ENCODE measurements at regions not wholly inside any gene's neighbourhood (a gene's known extent, or its start where the extent isn't known, plus 50 kb on each side); places are given as distances from the start of the nearest gene placed in this dataset.
"Not testable (repeated sequence)": the region's sequence is repeated elsewhere in the genome, so short reads cannot be mapped to it uniquely, and the experiment has no call there.

DNA sequence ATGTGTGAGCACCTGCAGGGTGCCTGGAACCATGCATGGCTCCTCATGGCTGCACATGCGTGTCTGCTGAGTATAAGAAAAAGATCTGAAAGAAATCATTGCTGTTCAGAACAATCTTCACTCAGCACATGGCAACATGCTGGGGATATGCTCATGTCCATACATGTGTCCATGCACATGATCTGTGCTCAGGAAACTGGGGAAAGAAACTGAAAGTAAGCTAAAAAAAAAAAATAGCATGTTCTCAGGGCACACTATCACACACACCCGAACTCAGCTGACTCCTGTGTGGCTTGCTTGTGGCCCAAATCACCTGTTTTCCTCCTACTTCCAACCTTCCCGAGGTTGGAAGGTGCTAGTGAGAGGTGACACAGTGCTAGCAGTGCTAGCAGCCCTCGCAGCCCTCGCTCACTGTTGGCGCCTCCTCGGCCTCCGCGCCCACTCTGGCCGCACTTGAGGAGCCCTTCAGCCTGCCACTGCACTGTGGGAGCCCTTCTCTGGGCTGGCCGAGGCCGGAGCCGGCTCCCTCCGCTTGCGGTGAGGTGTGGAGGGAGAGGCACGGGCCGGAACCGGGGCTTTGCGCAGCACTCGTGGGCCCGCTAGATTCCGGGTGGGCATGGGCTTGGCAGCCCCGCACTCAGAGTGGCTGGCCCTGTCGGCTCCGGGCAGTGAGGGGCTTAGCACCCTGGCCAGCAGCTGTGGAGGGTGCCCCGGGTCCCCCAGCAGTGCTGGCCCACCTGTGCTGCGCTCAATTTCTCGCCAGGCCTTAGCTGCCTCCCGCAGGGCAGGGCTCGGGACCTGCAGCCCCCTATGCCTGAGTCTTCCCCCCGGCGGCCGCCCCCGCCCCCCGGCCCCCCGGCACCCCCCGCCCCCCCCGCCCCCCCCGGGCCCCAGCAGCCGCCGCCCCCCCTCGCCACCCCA, 76.0 kb downstream of the GADD45G start:
- no peak overlapping the region for H3K4me3 ChIP-seq (ENCODE audit: low read length in 3 of 3)
- no peaks in the 10 kb centered on the region for H3K27me3 ChIP-seq (ENCODE audit: control insufficient read depth in 3 of 3, insufficient read depth in 3 of 3, low read length in 3 of 3)
- no peaks in the 10 kb centered on the region for H3K9me3 ChIP-seq (ENCODE audit: control insufficient read depth in 3 of 3, low read length in 3 of 3)
- H3K36me3 ChIP-seq (ENCODE audit: control insufficient read depth in 3 of 3, insufficient read depth in 3 of 3, low read length in 3 of 3) = no peaks in the 10 kb centered on the region
- H3K9ac ChIP-seq (ENCODE audit: low read depth in 1 of 3, low read length in 3 of 3) = no peak overlapping the region
- H3K27ac ChIP-seq (ENCODE audit: low read depth, low read length) = no peak overlapping the region
- peaks cover 35 to 40% (median 37%) of the 10 kb centered on the region in 3 donors for H3K4me1 ChIP-seq (ENCODE audit: control insufficient read depth in 3 of 3, insufficient read depth in 3 of 3, low read length in 3 of 3)

DNA sequence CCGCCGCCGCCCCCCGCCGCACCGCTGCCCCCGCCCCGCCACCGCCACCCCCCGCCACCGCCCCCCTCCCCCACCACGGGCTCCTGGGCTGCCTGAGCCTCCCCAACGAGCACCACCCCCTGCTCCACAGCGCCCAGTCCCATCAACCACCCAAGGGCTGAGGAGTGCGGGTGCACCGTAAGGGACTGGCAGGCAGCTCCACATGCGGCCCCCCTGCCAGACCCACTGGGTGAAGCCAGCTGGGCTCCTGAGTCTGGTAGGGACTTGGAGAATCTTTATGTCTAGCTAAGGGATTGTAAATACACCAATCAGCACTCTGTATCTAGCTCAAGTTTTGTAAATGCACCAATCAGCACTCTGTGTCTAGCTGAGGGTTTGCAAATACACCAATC, 76.7 kb downstream of the GADD45G start:
- H3K36me3 ChIP-seq (ENCODE audit: control insufficient read depth in 3 of 3, insufficient read depth in 3 of 3, low read length in 3 of 3); H3K27ac ChIP-seq (ENCODE audit: low read depth, low read length); H3K9ac ChIP-seq (ENCODE audit: low read depth in 1 of 3, low read length in 3 of 3); H3K4me3 ChIP-seq (ENCODE audit: low read length in 3 of 3); H3K9me3 ChIP-seq (ENCODE audit: control insufficient read depth in 3 of 3, low read length in 3 of 3); H3K27me3 ChIP-seq (ENCODE audit: control insufficient read depth in 3 of 3, insufficient read depth in 3 of 3, low read length in 3 of 3): not testable (repeated sequence)
- peaks cover 34 to 36% (median 35%) of the 10 kb centered on the region in 3 donors for H3K4me1 ChIP-seq (ENCODE audit: control insufficient read depth in 3 of 3, insufficient read depth in 3 of 3, low read length in 3 of 3)

DNA sequence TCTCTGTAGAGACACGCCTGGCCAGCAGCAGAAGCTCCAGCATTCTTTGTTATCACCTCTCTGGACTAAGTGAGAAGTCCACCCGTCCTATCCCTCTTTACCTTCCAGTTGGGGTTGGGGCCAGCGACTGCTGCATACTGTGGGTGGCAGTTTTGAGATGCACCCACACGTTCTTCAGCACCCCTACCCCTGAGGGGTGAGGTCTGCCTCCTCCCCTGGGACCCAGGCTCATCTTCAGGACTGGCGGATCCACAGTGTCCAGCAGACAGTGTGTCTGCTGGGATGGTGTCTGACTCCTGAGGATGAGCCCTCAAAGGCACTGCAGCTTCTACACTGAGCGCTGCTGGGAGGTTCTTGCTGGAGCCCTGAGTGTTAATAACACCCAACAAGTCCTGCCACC, 78.8 kb downstream of the GADD45G start:
- Histone ChIP-seq H3K9me3 (ENCODE audit: control insufficient read depth in 3 of 3, low read length in 3 of 3) (no peaks in the 10 kb centered on the region), H3K4me3 (ENCODE audit: low read length in 3 of 3) (no peak overlapping the region), H3K27ac (ENCODE audit: low read depth, low read length) (no peak overlapping the region), H3K4me1 (ENCODE audit: control insufficient read depth in 3 of 3, insufficient read depth in 3 of 3, low read length in 3 of 3) (peaks cover 15 to 20% (median 20%) of the 10 kb centered on the region in 3 donors), H3K27me3 (ENCODE audit: control insufficient read depth in 3 of 3, insufficient read depth in 3 of 3, low read length in 3 of 3) (no peaks in the 10 kb centered on the region), H3K9ac (ENCODE audit: low read depth in 1 of 3, low read length in 3 of 3) (no peak overlapping the region), H3K36me3 (ENCODE audit: control insufficient read depth in 3 of 3, insufficient read depth in 3 of 3, low read length in 3 of 3) (no peaks in the 10 kb centered on the region)

DNA sequence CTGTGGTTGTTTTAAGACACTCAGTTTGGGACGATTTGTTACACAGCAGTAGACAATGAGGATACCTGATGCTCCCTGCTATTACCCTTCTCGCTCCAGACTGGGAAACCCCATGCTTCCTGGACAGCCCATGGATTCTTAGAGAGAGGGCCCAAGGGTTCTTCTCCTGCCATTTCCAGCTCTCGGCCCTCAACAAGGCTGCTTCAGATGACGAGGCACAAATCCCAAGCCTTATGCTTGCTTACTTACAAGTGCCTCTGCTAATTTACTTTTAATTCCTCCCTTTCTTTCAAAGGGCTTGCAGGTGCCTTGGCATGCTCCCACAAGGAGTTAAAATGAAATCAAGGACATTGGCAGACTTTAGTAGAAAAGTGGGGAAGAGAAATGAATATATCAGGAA, 79.4 kb downstream of the GADD45G start:
- Histone ChIP-seq H3K9ac (ENCODE audit: low read depth in 1 of 3, low read length in 3 of 3) (no peak overlapping the region), H3K4me1 (ENCODE audit: control insufficient read depth in 3 of 3, insufficient read depth in 3 of 3, low read length in 3 of 3) (peaks cover 15 to 20% (median 20%) of the 10 kb centered on the region in 3 donors), H3K4me3 (ENCODE audit: low read length in 3 of 3) (no peak overlapping the region), H3K27ac (ENCODE audit: low read depth, low read length) (no peak overlapping the region), H3K27me3 (ENCODE audit: control insufficient read depth in 3 of 3, insufficient read depth in 3 of 3, low read length in 3 of 3) (no peaks in the 10 kb centered on the region), H3K9me3 (ENCODE audit: control insufficient read depth in 3 of 3, low read length in 3 of 3) (no peaks in the 10 kb centered on the region), H3K36me3 (ENCODE audit: control insufficient read depth in 3 of 3, insufficient read depth in 3 of 3, low read length in 3 of 3) (no peaks in the 10 kb centered on the region)

DNA sequence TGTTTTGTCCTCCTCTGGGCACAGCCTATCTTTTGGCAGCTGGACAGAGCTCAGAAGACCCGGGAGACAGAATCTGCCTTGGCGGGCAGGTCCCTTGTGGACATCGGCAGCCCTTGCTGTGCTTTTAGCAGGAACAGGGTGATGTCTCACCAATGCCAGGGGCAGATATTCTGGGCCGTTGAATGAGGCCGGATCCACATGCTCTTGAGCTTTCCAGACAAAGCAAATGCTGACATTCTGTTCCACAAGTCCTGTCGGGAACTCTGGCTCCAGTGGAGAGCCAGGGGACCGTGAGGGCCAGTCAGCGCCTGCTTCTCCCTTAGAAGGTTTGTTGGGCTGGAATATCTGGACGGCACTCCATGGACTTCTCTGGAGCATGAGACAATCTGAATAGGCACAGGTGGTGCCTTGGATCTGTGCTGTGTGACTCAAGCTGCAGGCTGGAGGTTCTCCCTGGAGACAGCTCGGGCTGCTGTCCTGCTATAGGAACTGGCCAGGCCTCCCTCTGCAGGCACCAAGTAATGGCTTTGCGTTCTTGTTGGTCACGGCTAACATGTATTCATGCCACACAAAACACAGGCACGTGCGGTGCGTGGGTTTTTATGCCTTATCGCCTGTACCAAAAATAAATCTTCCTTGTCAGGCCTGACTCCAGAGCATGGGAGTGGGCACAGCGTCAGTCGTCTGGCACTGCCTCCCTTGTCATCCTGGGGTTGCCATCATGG, 80.3 kb downstream of the GADD45G start:
- H3K27ac ChIP-seq (ENCODE audit: low read depth, low read length) = no peak overlapping the region

DNA sequence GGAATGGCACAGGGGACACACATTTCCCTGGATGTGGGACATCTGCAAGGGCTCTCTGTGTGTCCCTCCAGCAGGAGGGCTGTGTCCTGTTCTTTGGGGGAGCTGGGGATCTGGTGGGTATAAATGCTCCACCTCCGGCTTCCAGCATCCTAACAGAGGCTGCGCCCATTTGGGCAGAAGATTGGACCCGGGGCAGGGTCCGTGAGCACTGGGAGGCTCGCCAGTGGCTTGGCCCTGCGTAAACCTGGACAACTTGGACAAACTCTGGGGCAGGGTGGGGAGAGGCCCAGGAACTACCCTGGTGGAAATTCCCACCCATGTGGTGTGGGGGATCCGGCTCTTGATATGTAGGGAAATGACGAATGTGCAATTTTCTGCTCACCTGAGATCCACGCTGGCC, 80.9 kb downstream of the GADD45G start:
- H3K36me3 ChIP-seq (ENCODE audit: control insufficient read depth in 3 of 3, insufficient read depth in 3 of 3, low read length in 3 of 3) = no peaks in the 10 kb centered on the region
- H3K9me3 ChIP-seq (ENCODE audit: control insufficient read depth in 3 of 3, low read length in 3 of 3) = no peaks in the 10 kb centered on the region
- no peaks in the 10 kb centered on the region for H3K27me3 ChIP-seq (ENCODE audit: control insufficient read depth in 3 of 3, insufficient read depth in 3 of 3, low read length in 3 of 3)
- H3K27ac ChIP-seq (ENCODE audit: low read depth, low read length) = no peak overlapping the region
- H3K4me1 ChIP-seq (ENCODE audit: control insufficient read depth in 3 of 3, insufficient read depth in 3 of 3, low read length in 3 of 3) = peaks cover 15 to 20% (median 20%) of the 10 kb centered on the region in 3 donors
- no peak overlapping the region for H3K9ac ChIP-seq (ENCODE audit: low read depth in 1 of 3, low read length in 3 of 3)
- no peak overlapping the region for H3K4me3 ChIP-seq (ENCODE audit: low read length in 3 of 3)

More for the DNA sequence above, 80.3 kb downstream of the GADD45G start:
- Histone ChIP-seq H3K9me3 (ENCODE audit: control insufficient read depth in 3 of 3, low read length in 3 of 3) (no peaks in the 10 kb centered on the region), H3K9ac (ENCODE audit: low read depth in 1 of 3, low read length in 3 of 3) (peak overlapping the region in 2 of 3 donors; percentile 33 to 57), H3K36me3 (ENCODE audit: control insufficient read depth in 3 of 3, insufficient read depth in 3 of 3, low read length in 3 of 3) (no peaks in the 10 kb centered on the region), H3K4me3 (ENCODE audit: low read length in 3 of 3) (peak overlapping the region in 1 of 3 donors; percentile 22), H3K4me1 (ENCODE audit: control insufficient read depth in 3 of 3, insufficient read depth in 3 of 3, low read length in 3 of 3) (peaks cover 15 to 20% (median 20%) of the 10 kb centered on the region in 3 donors), H3K27me3 (ENCODE audit: control insufficient read depth in 3 of 3, insufficient read depth in 3 of 3, low read length in 3 of 3) (no peaks in the 10 kb centered on the region)

DNA sequence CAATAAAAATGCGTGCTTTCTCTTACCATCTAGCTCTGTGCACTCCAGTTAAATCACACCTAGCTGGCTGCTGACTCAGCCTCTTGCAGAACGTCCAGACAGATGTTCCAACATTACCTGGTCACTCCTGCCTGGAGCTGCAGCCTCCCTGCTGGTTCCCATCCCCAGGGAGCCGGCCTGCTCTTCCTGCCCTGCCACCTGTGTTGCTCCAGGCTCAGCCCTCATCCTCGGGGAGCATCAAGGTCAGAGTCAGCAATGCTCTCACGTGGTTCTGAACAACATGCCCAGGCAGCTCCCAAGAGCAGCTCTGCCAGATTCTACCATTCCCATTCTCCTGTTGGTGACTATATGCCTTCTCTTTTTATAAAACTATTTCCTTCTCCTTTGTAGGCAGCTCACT, 81.3 kb downstream of the GADD45G start:
- H3K4me1 ChIP-seq (ENCODE audit: control insufficient read depth in 3 of 3, insufficient read depth in 3 of 3, low read length in 3 of 3) = peaks cover 15 to 20% (median 20%) of the 10 kb centered on the region in 3 donors
- H3K27ac ChIP-seq (ENCODE audit: low read depth, low read length) = no peak overlapping the region
- peak overlapping the region in 1 of 3 donors; percentile 16 for H3K9ac ChIP-seq (ENCODE audit: low read depth in 1 of 3, low read length in 3 of 3)
- H3K4me3 ChIP-seq (ENCODE audit: low read length in 3 of 3) = no peak overlapping the region
- no peaks in the 10 kb centered on the region for H3K27me3 ChIP-seq (ENCODE audit: control insufficient read depth in 3 of 3, insufficient read depth in 3 of 3, low read length in 3 of 3)
- no peaks in the 10 kb centered on the region for H3K36me3 ChIP-seq (ENCODE audit: control insufficient read depth in 3 of 3, insufficient read depth in 3 of 3, low read length in 3 of 3)
- no peaks in the 10 kb centered on the region for H3K9me3 ChIP-seq (ENCODE audit: control insufficient read depth in 3 of 3, low read length in 3 of 3)

DNA sequence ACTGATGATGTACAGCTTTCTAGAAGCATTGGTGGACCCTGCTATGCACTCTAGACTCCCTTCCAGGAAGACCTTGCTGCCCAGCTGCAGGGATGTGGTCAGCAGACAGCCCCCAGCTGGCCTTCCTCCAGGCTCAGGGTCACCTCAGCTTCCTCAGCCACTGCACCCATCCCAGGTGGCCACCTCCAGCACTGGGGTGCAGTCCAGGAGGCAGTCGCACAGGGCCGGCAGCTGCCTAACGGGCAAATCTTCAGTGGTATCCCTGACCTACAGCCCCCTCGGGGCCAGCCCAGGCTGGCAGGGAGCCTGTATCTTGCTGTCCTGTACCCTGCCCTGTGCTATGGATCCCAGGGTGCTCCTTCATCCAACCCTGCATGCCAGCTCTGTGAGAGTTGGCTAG, 81.8 kb downstream of the GADD45G start:
- Histone ChIP-seq H3K9ac (ENCODE audit: low read depth in 1 of 3, low read length in 3 of 3) (peak overlapping the region in 1 of 3 donors; percentile 16), H3K4me1 (ENCODE audit: control insufficient read depth in 3 of 3, insufficient read depth in 3 of 3, low read length in 3 of 3) (peaks cover 15 to 20% (median 20%) of the 10 kb centered on the region in 3 donors), H3K4me3 (ENCODE audit: low read length in 3 of 3) (no peak overlapping the region), H3K36me3 (ENCODE audit: control insufficient read depth in 3 of 3, insufficient read depth in 3 of 3, low read length in 3 of 3) (no peaks in the 10 kb centered on the region), H3K27me3 (ENCODE audit: control insufficient read depth in 3 of 3, insufficient read depth in 3 of 3, low read length in 3 of 3) (no peaks in the 10 kb centered on the region), H3K27ac (ENCODE audit: low read depth, low read length) (no peak overlapping the region), H3K9me3 (ENCODE audit: control insufficient read depth in 3 of 3, low read length in 3 of 3) (no peaks in the 10 kb centered on the region)

DNA sequence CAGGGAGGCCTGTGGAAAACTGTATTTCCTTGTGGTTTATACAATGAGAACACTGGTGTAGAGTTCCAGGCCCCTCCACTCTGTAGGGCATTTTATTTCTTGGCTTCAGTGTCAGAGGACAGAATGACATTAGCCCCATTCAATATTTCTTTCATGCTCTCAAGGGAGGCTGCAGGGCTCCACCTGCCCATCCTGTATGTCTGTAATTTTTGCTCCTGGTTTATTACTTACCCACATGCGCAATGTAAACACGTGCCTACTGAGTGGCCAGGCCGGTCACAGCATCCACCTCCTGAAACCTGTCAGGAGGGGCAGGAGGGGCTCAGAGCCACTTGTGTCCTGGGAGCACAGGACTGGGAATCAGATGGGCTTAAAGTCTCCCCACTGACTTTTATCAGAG, 82.4 kb downstream of the GADD45G start:
- Histone ChIP-seq H3K9me3 (ENCODE audit: control insufficient read depth in 3 of 3, low read length in 3 of 3) (no peaks in the 10 kb centered on the region), H3K9ac (ENCODE audit: low read depth in 1 of 3, low read length in 3 of 3) (no peak overlapping the region), H3K27ac (ENCODE audit: low read depth, low read length) (no peak overlapping the region), H3K4me3 (ENCODE audit: low read length in 3 of 3) (no peak overlapping the region), H3K36me3 (ENCODE audit: control insufficient read depth in 3 of 3, insufficient read depth in 3 of 3, low read length in 3 of 3) (no peaks in the 10 kb centered on the region), H3K4me1 (ENCODE audit: control insufficient read depth in 3 of 3, insufficient read depth in 3 of 3, low read length in 3 of 3) (peaks cover 15 to 20% (median 20%) of the 10 kb centered on the region in 3 donors), H3K27me3 (ENCODE audit: control insufficient read depth in 3 of 3, insufficient read depth in 3 of 3, low read length in 3 of 3) (no peaks in the 10 kb centered on the region)

DNA sequence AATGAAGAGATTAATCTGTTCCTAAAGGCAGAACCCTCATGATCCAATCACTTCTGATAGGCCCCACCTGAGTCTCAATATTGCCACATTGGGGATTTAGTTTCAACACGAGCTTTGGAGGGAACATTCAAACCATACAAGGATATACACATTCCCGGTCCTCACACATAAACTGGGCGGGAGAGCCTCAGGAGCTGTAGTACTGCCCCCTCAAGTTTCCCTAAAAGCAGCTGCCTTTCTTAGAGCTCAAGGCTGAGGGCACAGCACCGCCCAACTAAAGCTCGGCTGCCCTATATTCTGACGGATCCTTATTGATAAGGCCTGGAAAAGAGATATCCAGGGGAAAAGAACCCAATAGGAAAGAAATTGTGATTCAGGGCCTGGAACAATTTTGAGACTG, 83.0 kb downstream of the GADD45G start:
- H3K9ac ChIP-seq (ENCODE audit: low read depth in 1 of 3, low read length in 3 of 3) = no peak overlapping the region

More for the DNA sequence above, 83.0 kb downstream of the GADD45G start:
- no peaks in the 10 kb centered on the region for H3K36me3 ChIP-seq (ENCODE audit: control insufficient read depth in 3 of 3, insufficient read depth in 3 of 3, low read length in 3 of 3)
- no peaks in the 10 kb centered on the region for H3K9me3 ChIP-seq (ENCODE audit: control insufficient read depth in 3 of 3, low read length in 3 of 3)
- no peak overlapping the region for H3K4me3 ChIP-seq (ENCODE audit: low read length in 3 of 3)
- no peak overlapping the region for H3K27ac ChIP-seq (ENCODE audit: low read depth, low read length)
- H3K27me3 ChIP-seq (ENCODE audit: control insufficient read depth in 3 of 3, insufficient read depth in 3 of 3, low read length in 3 of 3) = no peaks in the 10 kb centered on the region
- peaks cover 15 to 20% (median 20%) of the 10 kb centered on the region in 3 donors for H3K4me1 ChIP-seq (ENCODE audit: control insufficient read depth in 3 of 3, insufficient read depth in 3 of 3, low read length in 3 of 3)

All from skeletal muscle tissue (tissue), 3 donors.